Adrenal gland (tissue), 5 donors: ENCODE measurements at regions not wholly inside any gene's neighbourhood (a gene's known extent, or its start where the extent isn't known, plus 50 kb on each side); places are given as distances from the start of the nearest gene placed in this dataset.

ENCODE experiments used
- POLR2A ChIP-seq, 2 donors: fragments of 450-650 bp; IDR thresholded peaks; one replicate each; pipeline ENCODE4 v1.6.1; 2017; ENCODE audit warnings: antibody characterized with exemption in 2 of 2, mild to moderate bottlenecking in 2 of 2, moderate library complexity in 1 of 2
- TF ChIP-seq, protein P1 (sequence below), 6 experiments: fragments of 450-650 bp in 4 of 6; fragments of 200-600 bp in 2 of 6; sonication (generic) in 1 of 6; IDR thresholded peaks; 1 replicate in 5 of 6; 2 replicates in 1 of 6; pipeline versions ENCODE4 v1.5.1 to v1.8.0; 2016 to 2021; ENCODE audit warnings: antibody characterized with exemption in 6 of 6, mild to moderate bottlenecking in 2 of 6, moderate library complexity in 1 of 6
- donor health status: DM: no; HTN: no; CAD: no.

DNA sequence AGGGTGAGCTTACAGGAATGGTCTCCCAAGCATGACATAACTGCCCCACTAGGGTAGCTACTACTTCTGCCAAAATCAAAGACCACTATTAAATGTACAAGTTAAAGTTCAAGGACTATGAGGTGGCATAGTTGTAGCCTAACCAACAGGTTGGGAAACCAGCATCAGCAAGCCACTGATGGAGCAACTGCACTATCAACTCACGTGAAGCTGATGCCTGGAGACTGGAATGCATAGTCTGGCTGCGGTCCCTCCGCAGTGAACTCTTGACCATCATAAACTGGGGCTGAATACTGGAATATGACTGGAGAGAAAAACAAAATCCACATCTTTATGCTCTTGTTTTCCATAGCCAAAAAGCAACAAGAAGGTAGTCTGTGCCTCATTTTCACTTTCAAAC lies 541.4 kb downstream of the DNAJB9 start:
- TF ChIP-seq, protein P1, sequence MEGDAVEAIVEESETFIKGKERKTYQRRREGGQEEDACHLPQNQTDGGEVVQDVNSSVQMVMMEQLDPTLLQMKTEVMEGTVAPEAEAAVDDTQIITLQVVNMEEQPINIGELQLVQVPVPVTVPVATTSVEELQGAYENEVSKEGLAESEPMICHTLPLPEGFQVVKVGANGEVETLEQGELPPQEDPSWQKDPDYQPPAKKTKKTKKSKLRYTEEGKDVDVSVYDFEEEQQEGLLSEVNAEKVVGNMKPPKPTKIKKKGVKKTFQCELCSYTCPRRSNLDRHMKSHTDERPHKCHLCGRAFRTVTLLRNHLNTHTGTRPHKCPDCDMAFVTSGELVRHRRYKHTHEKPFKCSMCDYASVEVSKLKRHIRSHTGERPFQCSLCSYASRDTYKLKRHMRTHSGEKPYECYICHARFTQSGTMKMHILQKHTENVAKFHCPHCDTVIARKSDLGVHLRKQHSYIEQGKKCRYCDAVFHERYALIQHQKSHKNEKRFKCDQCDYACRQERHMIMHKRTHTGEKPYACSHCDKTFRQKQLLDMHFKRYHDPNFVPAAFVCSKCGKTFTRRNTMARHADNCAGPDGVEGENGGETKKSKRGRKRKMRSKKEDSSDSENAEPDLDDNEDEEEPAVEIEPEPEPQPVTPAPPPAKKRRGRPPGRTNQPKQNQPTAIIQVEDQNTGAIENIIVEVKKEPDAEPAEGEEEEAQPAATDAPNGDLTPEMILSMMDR (IDR thresholded peaks at IDR 0.05) = no peak
- TF ChIP-seq POLR2A (IDR thresholded peaks at IDR 0.05) = no peak
